SK-MEL-5 (cell line): ENCODE measurements at regions not wholly inside any gene's neighbourhood (a gene's known extent, or its start where the extent isn't known, plus 50 kb on each side); places are given as distances from the start of the nearest gene placed in this dataset.
"Not testable (repeated sequence)": the region's sequence is repeated elsewhere in the genome, so short reads cannot be mapped to it uniquely, and the experiment has no call there.

Experiments
- DNase-seq: peaks from one replicate; pipeline ENCODE4 v3.0.0-alpha.2; 2016; ENCODE audit warnings: low read depth, low spot score
- in situ Hi-C: cut with HindIII; loops from 2 replicates; pipeline ENCODE4 v1.10.0; 2016; ENCODE audit warnings: low sequenced_read_pairs, high pct_unique_total_duplicates, low pct_unique_long_range_greater_than_20kb

DNA sequence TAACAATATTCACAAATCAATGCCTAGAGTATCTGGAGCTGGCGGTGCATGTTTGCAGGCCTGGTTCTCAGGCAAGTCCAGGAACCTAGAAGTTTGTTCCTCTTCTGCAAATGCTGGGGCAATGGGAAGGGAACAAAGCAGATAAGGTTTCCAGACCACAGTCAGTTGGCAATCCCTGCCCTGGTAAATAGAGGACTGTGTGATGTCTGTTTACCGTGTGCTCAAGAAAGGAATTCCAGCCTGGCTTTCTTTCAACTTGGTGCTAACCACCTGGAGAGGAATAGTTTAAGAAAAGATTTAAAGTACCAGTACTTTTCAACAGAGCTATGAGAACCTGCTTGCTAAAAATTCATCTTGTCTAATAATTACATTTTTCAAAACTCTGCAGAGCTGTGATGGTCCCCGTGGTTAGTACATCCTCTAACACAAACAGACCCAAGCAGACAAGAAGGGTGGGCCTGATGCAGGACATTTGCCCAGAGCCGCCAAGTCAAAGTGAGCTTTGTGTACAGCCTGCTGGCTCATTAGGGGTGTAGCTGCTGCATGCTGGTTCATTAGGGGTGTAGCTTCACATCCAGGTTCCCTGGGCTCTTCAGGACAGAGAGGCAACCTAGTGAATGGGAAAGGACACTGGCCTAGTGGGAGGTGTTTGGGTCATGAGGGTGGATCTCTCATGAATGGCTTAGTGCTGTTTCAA lies 220.5 kb downstream of the SQOR start:
- in situ Hi-C loops = no loop called here
- no peak for DNase-seq

DNA sequence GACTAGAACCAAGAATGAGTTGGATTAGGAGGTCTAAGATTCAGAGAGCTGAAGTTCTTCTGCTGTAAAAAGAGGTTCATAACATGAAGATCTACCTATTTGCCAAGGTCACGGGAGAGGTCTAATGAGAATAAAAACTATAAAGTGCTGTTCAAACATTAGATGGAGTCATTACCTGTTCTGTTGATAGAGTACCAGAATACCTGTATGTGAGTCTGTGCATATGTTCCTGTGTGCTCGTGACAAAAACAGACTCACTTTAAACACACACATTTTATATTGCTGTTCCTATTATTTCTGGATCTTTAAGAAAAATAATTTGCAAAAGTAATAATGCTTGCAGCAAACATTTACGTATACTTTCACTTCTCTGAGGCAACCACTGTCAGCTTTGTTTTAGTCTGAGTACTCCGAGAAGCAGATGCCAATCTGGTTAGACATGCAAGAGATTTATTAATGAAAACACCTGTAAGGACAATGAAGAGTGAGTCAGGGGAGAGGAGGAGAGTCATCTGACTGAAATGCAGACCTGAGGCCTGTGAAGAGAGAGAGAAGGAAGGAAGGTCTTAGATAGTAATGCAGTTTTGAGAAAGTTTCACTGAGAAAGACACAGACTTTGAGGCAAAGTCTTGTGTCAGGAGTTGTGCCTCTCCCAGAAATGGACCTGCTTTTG lies 221.2 kb downstream of the SQOR start:
- in situ Hi-C loops = no loop called here
- DNase-seq = no peak

- in situ Hi-C loops = no loop called here
- no peak for DNase-seq
Observed at GRCh38 chr15:45857291-45857690, 222.5 kb downstream of the SQOR start.

- no peak for DNase-seq
- in situ Hi-C loops = no loop called here
Observed at GRCh38 chr15:45858491-45858890, 223.7 kb downstream of the SQOR start.

- no peak for DNase-seq
- in situ Hi-C loops = no loop called here
Observed at GRCh38 chr15:45862034-45862433, 227.2 kb downstream of the SQOR start.

DNA sequence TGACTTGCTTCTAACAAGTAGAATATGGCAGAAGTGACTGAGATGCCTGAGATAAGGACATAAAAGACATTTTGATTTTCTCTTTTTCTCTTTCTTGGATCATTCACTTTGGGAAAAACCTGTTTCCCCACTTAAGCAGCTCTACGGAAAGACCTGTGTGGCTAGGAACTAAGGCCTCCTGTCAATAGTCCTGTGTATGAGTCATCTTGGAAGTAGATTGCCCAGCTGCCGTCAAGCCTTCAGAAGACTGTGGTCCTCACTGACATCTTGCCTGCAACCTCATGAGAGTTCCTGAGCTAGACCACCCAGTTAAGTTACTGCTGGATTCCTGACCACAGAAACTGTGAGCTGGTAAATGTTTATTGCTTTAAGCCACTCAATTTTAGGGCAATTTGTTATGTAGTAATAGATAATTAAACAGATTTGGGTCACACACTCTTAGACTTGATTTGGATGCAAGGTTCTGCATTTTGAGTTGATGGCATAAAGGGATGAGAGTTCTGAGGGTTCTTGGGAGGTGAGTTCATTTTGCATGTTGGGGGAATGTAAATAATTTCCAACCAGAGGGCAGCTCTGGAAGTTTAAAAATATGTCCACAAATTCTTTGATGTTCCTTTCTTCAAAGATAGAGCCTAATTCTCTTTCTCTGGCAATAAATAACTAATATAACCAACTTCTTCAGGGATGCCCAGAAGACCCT lies 229.2 kb downstream of the SQOR start:
- DNase-seq = no peak
- in situ Hi-C loops = no loop called here

- in situ Hi-C loops = no loop called here
- no peak for DNase-seq
Observed at GRCh38 chr15:45866616-45867015, 231.8 kb downstream of the SQOR start.

- DNase-seq = no peak
- in situ Hi-C loops = no loop called here
Observed at GRCh38 chr15:45867281-45867680, 232.5 kb downstream of the SQOR start.

- in situ Hi-C loops = no loop called here
- DNase-seq = no peak
Observed at GRCh38 chr15:45868109-45868691, 233.4 kb downstream of the SQOR start.

DNA sequence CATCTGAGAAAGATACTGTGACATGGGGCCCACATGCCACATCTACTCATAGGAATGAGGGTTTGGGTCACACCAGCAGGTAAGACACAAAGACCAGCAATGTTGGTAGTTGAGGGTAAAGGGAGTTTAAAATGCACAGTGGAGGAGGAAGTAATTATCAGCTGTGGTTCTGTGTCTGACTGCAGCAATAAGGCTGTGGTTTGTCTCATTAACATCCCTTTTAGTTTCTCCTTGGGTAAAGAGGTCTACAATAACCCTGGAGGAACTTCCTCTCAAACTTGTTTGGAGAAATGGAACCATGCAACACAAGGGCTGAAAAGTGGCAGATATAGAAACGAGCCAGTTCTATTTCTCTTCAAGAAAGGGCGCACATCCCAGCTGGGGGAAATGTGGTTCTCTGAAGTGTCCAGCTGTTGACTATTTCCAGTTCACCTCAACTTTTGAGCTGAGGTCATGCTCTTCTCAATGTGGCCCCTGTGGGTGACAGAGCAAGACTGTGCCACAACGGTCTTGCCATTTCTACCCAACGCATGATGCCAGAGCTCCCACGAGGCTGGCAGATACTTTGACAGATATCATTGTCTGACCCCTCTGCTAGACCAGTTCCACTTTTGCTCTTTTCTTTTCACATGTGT lies 234.3 kb downstream of the SQOR start:
- in situ Hi-C loops = no loop called here
- no peak for DNase-seq

- no peak for DNase-seq
- in situ Hi-C loops = no loop called here
Observed at GRCh38 chr15:45871121-45871855, 236.5 kb downstream of the SQOR start.

DNA sequence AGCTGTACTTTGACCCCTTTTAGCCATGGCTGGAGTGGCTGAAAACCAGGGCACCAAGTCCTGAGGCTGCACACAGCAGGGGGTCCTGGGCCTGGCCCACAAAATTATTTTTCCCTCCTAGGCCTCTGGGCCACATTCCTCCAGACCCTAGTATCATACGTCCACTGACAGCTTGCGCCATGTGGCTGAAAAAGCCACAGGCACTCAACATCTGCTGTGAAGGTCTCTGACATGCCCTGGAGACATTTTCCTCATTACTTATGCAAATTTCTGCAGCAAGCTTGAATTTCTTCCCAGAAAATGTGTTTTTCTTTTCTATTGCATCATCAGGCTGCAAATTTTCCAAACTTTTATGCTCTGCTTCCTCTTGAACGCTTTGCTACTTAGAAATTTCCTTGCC lies 239.0 kb downstream of the SQOR start:
- in situ Hi-C loops = no loop called here
- DNase-seq = no peak

GRCh38 chr15:45874566-45874965 lies 239.7 kb downstream of the SQOR start:
- in situ Hi-C loops, DNase-seq: not testable (repeated sequence)

DNA sequence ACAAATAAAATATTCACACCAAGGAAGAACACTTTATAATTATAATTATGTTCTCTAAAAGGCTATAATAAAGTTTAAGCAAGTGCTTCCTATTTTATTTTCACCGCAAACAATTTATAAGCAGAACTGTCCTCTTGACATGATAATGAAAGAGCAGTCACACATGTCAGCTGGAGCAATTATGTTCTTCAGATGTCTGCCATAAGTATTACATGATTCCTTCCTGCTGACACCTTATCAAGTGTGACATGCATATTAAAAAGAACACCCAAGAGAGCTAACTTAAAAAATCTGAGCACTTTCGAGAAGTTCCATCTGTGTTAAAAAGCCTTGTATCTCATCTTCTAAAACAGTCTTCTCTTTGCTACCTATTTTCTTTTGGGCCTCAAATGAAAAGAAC lies 249.5 kb downstream of the SQOR start:
- in situ Hi-C loops = no loop called here

DNA sequence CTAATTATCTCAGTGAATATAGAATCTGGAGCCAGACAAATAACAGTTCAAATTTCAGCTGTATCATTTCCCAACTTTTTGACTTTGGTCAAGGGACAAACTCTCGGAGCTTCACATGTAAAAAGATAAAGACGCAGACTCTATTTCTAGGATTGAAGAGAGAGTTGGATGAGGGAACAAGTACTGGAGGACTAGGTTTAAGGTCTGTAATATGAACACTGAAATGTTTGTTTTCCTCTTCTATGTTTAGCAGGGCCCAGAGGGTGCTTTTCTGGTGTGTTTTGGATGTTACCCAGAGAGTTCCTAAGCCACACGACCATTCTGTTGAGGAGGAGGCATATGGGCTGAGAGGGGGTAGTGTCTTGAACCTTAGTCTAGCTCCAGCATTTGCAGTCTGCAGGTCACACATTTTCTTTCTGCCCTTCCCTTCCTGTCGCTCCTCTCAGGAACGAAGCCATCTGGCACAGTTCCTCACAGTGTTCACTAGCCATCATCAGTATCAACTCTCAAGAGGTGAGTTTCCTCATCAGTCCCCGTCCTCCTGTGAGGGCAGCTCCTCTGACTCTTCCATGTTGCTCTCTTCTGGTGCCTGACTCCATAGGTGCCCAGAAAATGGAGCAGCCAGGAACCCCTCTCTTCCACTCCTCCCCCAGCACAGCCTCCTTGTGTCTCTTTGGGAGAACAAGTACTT lies 250.1 kb downstream of the SQOR start:
- in situ Hi-C loops = no loop called here
- no peak for DNase-seq

More for the DNA sequence above, 249.5 kb downstream of the SQOR start:
- DNase-seq = no peak

- no peak for DNase-seq
- in situ Hi-C loops = no loop called here
Observed at GRCh38 chr15:45885801-45886200, 251.0 kb downstream of the SQOR start.

DNA sequence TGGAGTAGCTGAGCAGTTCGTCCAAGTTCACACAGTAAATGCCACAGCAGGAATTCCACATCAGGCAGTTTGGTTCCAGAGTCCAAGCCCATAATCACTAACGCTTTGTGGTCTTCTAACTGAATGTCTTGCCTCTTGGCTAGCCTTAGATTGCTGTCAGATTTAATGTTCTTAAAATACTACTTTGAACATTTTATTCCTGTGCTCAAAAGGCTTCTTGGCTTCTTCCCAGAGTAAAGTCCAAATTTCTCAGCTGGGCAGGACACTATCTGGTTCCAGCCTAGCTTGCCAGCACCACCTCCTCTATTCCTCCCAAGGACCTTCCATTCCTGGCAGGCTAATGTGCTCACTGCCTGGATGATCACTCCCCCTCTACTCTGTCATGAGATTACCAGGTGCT lies 256.9 kb downstream of the SQOR start:
- DNase-seq = no peak
- in situ Hi-C loops = no loop called here
